PFSK-1 (cell line): ENCODE measurements at regions not wholly inside any gene's neighbourhood (a gene's known extent, or its start where the extent isn't known, plus 50 kb on each side); places are given as distances from the start of the nearest gene placed in this dataset.

Source experiments
- FOXP2 ChIP-seq: optimal IDR thresholded peaks from 2 replicates; pipeline ENCODE3; 2011; ENCODE audit warnings: borderline replicate concordance, control low read depth, inconsistent platforms; ENCODE audit not compliant: insufficient read depth; ENCODE audit errors: extremely low read length, extremely low read depth
- TF ChIP-seq, protein P1 (sequence below), 2 experiments: IDR thresholded peaks; 2 replicates each; pipeline versions ENCODE4 v1.6.1 to v1.8.0; 2011 to 2012; ENCODE audit warnings: low read depth in 2 of 2, low read length in 2 of 2, control low read depth in 1 of 2, inconsistent platforms in 1 of 2, mild to moderate bottlenecking in 1 of 2, moderate library complexity in 1 of 2; ENCODE audit not compliant: insufficient read depth in 1 of 2

DNA sequence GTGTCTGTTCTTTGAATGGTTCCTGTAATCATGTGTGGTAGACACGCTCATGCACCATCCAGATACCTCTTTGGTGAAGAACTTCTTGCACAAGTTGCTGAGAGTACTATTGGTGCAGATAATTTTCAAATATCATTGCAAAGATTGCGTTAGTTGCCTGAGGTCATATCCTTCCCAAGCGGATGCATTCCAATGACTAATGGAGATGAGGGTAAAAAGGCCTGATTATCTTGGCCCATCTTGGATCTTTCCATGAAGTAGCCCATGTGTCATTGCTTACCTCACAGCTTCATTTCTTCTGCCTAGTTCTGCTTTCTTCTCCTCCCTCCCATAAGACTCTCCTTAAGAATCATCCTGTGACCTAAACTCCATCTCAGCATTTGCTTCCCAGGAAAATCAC, 384.9 kb upstream of the CNKSR2 start:
- TF ChIP-seq FOXP2, result no peak
- TF ChIP-seq, protein P1, sequence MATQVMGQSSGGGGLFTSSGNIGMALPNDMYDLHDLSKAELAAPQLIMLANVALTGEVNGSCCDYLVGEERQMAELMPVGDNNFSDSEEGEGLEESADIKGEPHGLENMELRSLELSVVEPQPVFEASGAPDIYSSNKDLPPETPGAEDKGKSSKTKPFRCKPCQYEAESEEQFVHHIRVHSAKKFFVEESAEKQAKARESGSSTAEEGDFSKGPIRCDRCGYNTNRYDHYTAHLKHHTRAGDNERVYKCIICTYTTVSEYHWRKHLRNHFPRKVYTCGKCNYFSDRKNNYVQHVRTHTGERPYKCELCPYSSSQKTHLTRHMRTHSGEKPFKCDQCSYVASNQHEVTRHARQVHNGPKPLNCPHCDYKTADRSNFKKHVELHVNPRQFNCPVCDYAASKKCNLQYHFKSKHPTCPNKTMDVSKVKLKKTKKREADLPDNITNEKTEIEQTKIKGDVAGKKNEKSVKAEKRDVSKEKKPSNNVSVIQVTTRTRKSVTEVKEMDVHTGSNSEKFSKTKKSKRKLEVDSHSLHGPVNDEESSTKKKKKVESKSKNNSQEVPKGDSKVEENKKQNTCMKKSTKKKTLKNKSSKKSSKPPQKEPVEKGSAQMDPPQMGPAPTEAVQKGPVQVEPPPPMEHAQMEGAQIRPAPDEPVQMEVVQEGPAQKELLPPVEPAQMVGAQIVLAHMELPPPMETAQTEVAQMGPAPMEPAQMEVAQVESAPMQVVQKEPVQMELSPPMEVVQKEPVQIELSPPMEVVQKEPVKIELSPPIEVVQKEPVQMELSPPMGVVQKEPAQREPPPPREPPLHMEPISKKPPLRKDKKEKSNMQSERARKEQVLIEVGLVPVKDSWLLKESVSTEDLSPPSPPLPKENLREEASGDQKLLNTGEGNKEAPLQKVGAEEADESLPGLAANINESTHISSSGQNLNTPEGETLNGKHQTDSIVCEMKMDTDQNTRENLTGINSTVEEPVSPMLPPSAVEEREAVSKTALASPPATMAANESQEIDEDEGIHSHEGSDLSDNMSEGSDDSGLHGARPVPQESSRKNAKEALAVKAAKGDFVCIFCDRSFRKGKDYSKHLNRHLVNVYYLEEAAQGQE (IDR thresholded peaks at IDR 0.05; ENCODE audit: insufficient read depth in 1 of 2, low read depth in 2 of 2, low read length in 2 of 2), result no peak
